SH-SY5Y (cell line): ENCODE measurements at regions not wholly inside any gene's neighbourhood (a gene's known extent, or its start where the extent isn't known, plus 50 kb on each side); places are given as distances from the start of the nearest gene placed in this dataset.

ENCODE experiments used
- GATA2 ChIP-seq: IDR thresholded peaks from 2 replicates; pipeline ENCODE4 v1.6.1; 2011; ENCODE audit warnings: mild to moderate bottlenecking, low read depth, low read length
- GATA3 ChIP-seq: IDR thresholded peaks from 2 replicates; pipeline ENCODE4 v1.6.1; 2011; ENCODE audit warnings: low read depth, mild to moderate bottlenecking, low read length, moderate library complexity

DNA sequence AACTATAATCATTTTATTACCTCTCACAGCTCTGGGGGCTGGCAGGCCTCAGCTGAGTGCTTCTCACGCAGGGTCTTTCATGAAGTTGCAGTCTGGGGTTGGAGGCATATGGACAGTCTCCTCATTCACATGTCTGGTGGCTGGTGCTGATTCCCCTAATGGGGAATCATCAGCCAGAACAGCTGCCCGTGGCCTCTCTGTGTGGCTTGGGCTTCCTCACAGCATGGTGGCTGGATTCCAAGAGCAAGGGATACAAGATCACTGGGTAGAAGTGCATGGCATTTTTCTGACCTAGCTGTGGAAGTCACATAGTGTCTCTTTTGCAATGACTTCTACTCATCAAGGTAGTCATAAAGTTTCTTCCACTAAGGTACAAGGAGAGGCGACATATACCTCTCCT is 59.0 kb upstream of the LAPTM4A start:
- TF ChIP-seq GATA2 (no peak), GATA3 (no peak)
